Right lobe of liver (tissue), 6 donors: ENCODE measurements at regions not wholly inside any gene's neighbourhood (a gene's known extent, or its start where the extent isn't known, plus 50 kb on each side); places are given as distances from the start of the nearest gene placed in this dataset.

ENCODE experiments used
- ATAC-seq, 4 donors: fragments of 200-7000 bp; cut with Tn5 transposase; one replicate each; pipeline ENCODE4 v1.9.1; 2020; ENCODE audit warnings: mild to moderate bottlenecking in 4 of 4, moderate library complexity in 4 of 4
- DNase-seq, 3 donors: peaks; one replicate each; pipeline ENCODE4 v3.0.0-alpha.2; 2020
- H3K27ac ChIP-seq, 3 donors: fragments of 200-600 bp; one replicate each; pipeline ENCODE4 v1.8.0; 2022
- H3K27me3 ChIP-seq, 2 donors: fragments of 200-600 bp; one replicate each; pipeline ENCODE4 v1.8.0; 2022
- H3K36me3 ChIP-seq, 4 donors: fragments of 200-600 bp; sonication (generic) in 1 of 4; one replicate each; pipeline versions ENCODE4 v1.5.1 to v1.8.0; 2017 to 2022; ENCODE audit warnings: control low read depth in 1 of 4
- H3K4me1 ChIP-seq, 4 donors: fragments of 200-600 bp; sonication (generic) in 1 of 4; one replicate each; pipeline versions ENCODE4 v1.5.1 to v1.8.0; 2017 to 2022; ENCODE audit warnings: control low read depth in 1 of 4
- H3K4me3 ChIP-seq, 3 donors: fragments of 200-600 bp; one replicate each; pipeline ENCODE4 v1.8.0; 2022
- H3K9me3 ChIP-seq, 4 donors: fragments of 200-600 bp; sonication (generic) in 1 of 4; one replicate each; pipeline versions ENCODE4 v1.5.1 to v1.8.0; 2017 to 2022; ENCODE audit warnings: control low read depth in 1 of 4
- POLR2A ChIP-seq: fragments of 450-650 bp; IDR thresholded peaks from one replicate; pipeline ENCODE4 v1.6.1; 2017; ENCODE audit warnings: antibody characterized with exemption, mild to moderate bottlenecking
- WGBS: methylation state at CpG from one replicate; pipeline ENCODE4 v1.1.6; 2018; ENCODE audit warnings: low coverage, low lambda C conversion rate; ENCODE audit not compliant: insufficient coverage; ENCODE audit errors: missing lambda C conversion rate; 5-methylcytosine and 5-hydroxymethylcytosine counted together
- intact Hi-C, 2 donors: fragments of 100-400 bp; cut with DNase I; formaldehyde crosslinking; loops; one replicate each; pipeline versions ENCODE4 v1.11.2 to v1.14.1; 2022
- TF ChIP-seq, protein P1 (sequence below), 4 donors: fragments of 200-600 bp in 3 of 4; fragments of 450-650 bp in 1 of 4; IDR thresholded peaks; one replicate each; pipeline versions ENCODE4 v1.5.1 to v1.8.0; 2016 to 2022; ENCODE audit warnings: antibody characterized with exemption in 4 of 4, mild to moderate bottlenecking in 2 of 4
- donor health status: DM: no; HTN: yes; CAD: no.
- donor health status: DM: no; HTN: no; CAD: no.
- donor health status: DM: no; HTN: no; CAD: no.
- donor health status: DM: no; HTN: yes; CAD: no.
- donor health status: DM: no; HTN: yes; CAD: no.

DNA sequence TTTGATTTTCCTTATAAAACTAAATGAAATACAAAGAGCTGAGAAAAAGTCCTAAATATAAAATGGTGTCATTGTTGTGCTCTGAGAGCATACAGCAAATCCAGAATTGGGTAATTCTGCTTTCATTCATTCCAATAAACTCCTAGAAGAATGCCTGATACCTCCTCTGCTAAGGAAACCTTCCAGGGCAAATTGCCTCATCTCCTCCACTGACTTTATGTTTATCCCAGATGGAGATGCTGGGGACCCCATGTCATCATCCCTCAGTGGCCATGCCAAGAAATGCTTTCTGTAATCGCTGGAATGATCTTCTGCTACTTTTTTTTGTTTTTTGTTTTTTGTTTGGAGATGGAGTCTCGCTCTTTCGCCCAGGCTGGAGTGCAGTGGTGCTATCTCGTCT is 119.3 kb upstream of the PRKCQ start:
- DNase-seq = no peak
- 64% methylated on average over 4 of the region's 4 CpGs for WGBS
- intact Hi-C loops = no loop called here

DNA sequence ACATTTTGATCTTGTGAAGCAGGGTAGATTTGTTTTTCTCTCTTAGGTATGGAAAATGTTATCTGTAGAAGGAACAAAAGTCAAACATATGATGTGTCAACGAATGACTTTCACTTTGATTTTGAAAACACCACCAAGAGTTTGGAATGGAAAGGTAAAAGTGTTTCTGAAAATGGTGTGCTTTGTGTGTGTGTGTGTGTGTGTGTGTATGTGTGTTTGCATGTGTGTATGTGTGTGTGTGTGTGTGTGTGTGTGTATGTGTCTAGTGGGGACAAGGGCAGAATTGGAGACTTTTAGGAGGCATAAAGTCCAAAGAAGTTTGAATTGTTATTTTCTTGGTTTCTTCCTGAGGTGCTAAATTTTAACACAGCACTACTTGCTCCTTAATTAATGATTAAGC is 115.4 kb upstream of the PRKCQ start:
- H3K27me3 ChIP-seq = no peaks in the 10 kb centered on the region
- 36% methylated on average over 1 of the region's 1 CpG for WGBS
- no peak for ATAC-seq

More for the DNA sequence above, 119.3 kb upstream of the PRKCQ start:
- no peaks in the 10 kb centered on the region for H3K36me3 ChIP-seq
- no peaks in the 10 kb centered on the region for H3K4me1 ChIP-seq
- H3K9me3 ChIP-seq = no peaks in the 10 kb centered on the region
- H3K27me3 ChIP-seq = no peaks in the 10 kb centered on the region
- no peak for TF ChIP-seq POLR2A
- TF ChIP-seq, protein P1, sequence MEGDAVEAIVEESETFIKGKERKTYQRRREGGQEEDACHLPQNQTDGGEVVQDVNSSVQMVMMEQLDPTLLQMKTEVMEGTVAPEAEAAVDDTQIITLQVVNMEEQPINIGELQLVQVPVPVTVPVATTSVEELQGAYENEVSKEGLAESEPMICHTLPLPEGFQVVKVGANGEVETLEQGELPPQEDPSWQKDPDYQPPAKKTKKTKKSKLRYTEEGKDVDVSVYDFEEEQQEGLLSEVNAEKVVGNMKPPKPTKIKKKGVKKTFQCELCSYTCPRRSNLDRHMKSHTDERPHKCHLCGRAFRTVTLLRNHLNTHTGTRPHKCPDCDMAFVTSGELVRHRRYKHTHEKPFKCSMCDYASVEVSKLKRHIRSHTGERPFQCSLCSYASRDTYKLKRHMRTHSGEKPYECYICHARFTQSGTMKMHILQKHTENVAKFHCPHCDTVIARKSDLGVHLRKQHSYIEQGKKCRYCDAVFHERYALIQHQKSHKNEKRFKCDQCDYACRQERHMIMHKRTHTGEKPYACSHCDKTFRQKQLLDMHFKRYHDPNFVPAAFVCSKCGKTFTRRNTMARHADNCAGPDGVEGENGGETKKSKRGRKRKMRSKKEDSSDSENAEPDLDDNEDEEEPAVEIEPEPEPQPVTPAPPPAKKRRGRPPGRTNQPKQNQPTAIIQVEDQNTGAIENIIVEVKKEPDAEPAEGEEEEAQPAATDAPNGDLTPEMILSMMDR (IDR thresholded peaks at IDR 0.05) = no peak
- H3K27ac ChIP-seq = no peak overlapping the region
- no peak overlapping the region for H3K4me3 ChIP-seq
- no peak for ATAC-seq

DNA sequence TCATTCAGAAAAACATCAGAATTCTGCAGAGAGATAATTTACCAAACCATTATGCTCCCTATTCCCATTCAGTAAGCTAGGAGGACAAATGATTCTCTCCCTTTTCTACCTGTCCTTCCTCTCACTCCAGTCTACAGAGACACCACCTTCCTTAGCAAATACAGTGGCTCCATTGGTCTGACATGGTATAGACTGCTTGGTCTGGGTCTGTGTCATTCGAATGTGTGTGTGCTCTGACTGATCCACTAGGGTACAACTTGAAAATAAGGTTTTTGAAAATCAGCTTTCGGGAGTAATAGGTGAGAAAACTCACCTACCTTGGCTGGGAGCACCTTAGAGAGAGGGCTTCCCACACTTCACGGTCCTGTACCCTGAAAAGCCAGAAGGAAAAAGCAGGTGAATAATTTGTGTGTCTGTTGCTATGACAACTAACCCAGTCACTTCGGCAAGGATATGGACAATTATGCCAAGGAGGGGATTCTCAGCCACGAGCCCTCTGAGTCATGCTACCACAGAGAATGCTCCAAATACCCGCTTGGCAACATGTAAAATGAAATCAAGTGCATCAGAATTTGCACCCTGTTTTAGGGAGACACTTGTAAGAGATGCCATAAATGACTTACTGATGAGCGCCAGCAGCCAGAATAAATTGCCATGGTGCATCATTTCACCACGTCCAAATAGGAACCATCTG is 114.5 kb upstream of the PRKCQ start:
- Histone ChIP-seq H3K4me3 (no peak overlapping the region), H3K4me1 (no peaks in the 10 kb centered on the region), H3K36me3 (no peaks in the 10 kb centered on the region), H3K27me3 (no peaks in the 10 kb centered on the region), H3K27ac (no peak overlapping the region), H3K9me3 (no peaks in the 10 kb centered on the region)
- intact Hi-C loops = no loop called here
- ATAC-seq (no peak), DNase-seq (no peak)
- no peak for TF ChIP-seq POLR2A
- TF ChIP-seq, protein P1 (IDR thresholded peaks at IDR 0.05) = no peak
- 54% methylated on average over 7 of the region's 8 CpGs for WGBS

More for the DNA sequence above, 115.4 kb upstream of the PRKCQ start:
- no peaks in the 10 kb centered on the region for H3K9me3 ChIP-seq
- no peaks in the 10 kb centered on the region for H3K4me1 ChIP-seq
- no peaks in the 10 kb centered on the region for H3K36me3 ChIP-seq
- H3K27ac ChIP-seq = no peak overlapping the region
- no peak for TF ChIP-seq POLR2A
- TF ChIP-seq, protein P1 (IDR thresholded peaks at IDR 0.05) = no peak
- DNase-seq = no peak
- H3K4me3 ChIP-seq = no peak overlapping the region
- intact Hi-C loops = no loop called here

DNA sequence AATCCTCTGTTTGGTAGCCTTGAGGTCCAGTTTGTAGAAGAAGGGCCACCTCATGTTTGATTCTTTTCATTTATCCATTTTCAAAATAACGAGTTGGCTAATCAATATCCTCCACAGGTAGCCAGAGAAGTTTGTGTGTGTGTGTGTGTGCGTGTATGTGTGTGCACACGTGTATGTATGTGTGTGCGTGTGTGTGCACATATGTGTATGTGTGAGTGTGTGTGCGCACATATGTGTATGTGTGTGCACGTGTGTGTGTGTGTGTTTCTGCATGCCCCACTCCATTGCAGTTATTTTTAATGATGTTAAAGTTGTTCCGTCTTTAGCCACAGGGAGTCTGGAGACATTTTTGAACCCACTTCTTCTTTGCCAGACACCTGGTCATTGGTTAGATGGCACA is 112.8 kb upstream of the PRKCQ start:
- DNase-seq (no peak), ATAC-seq (no peak)
- intact Hi-C loops = no loop called here
- Histone ChIP-seq H3K4me1 (no peaks in the 10 kb centered on the region), H3K36me3 (no peaks in the 10 kb centered on the region), H3K9me3 (no peaks in the 10 kb centered on the region), H3K4me3 (no peak overlapping the region), H3K27me3 (no peaks in the 10 kb centered on the region), H3K27ac (no peak overlapping the region)
- WGBS = 68% methylated on average over 7 of the region's 7 CpGs
- TF ChIP-seq POLR2A = no peak
- TF ChIP-seq, protein P1 (IDR thresholded peaks at IDR 0.05) = no peak
